Trophoblast cell (in vitro differentiated cells and primary cell): ENCODE measurements at regions not wholly inside any gene's neighbourhood (a gene's known extent, or its start where the extent isn't known, plus 50 kb on each side); places are given as distances from the start of the nearest gene placed in this dataset.
"Not testable (repeated sequence)": the region's sequence is repeated elsewhere in the genome, so short reads cannot be mapped to it uniquely, and the experiment has no call there.

Experiments used
- DNase-seq, 2 donors: peaks; one replicate each; pipeline ENCODE4 v3.0.0-alpha.2; 2016
- H2AFZ ChIP-seq: 2 replicates; pipeline ENCODE4 v1.6.1; 2013; ENCODE audit warnings: low read length, moderate library complexity, mild to moderate bottlenecking; ENCODE audit not compliant: insufficient read depth, poor library complexity
- H2AK5ac ChIP-seq: 2 replicates; pipeline ENCODE4 v1.6.1; 2013; ENCODE audit warnings: mild to moderate bottlenecking, low read length
- H2BK120ac ChIP-seq: 2 replicates; pipeline ENCODE4 v1.6.1; 2013; ENCODE audit warnings: low read length, mild to moderate bottlenecking, moderate library complexity; ENCODE audit not compliant: insufficient read depth, poor library complexity
- H2BK12ac ChIP-seq: 2 replicates; pipeline ENCODE4 v1.6.1; 2013; ENCODE audit warnings: mild to moderate bottlenecking, low read length, moderate library complexity
- H2BK5ac ChIP-seq: 2 replicates; pipeline ENCODE4 v1.6.1; 2013; ENCODE audit warnings: low read length, low read depth, moderate library complexity, mild to moderate bottlenecking; ENCODE audit not compliant: poor library complexity
- H3K14ac ChIP-seq: 2 replicates; pipeline ENCODE4 v1.6.1; 2013; ENCODE audit warnings: mild to moderate bottlenecking, low read length
- H3K18ac ChIP-seq: 2 replicates; pipeline ENCODE4 v1.6.1; 2013; ENCODE audit warnings: mild to moderate bottlenecking, low read length
- H3K23ac ChIP-seq: 2 replicates; pipeline ENCODE4 v1.6.1; 2013; ENCODE audit warnings: low read length
- H3K27ac ChIP-seq: 2 replicates; pipeline ENCODE4 v1.5.1; 2013; ENCODE audit warnings: low read depth, mild to moderate bottlenecking, inconsistent platforms, low read length, moderate library complexity
- H3K27me3 ChIP-seq: 2 replicates; pipeline ENCODE4 v1.6.1; 2013; ENCODE audit warnings: inconsistent platforms, mild to moderate bottlenecking, low read length, moderate library complexity; ENCODE audit not compliant: insufficient read depth
- H3K36me3 ChIP-seq, 2 experiments: 1 replicate in 1 of 2; 2 replicates in 1 of 2; pipeline ENCODE4 v1.6.1; 2013; ENCODE audit warnings: low read length in 2 of 2, mild to moderate bottlenecking in 2 of 2, moderate library complexity in 1 of 2; ENCODE audit not compliant: insufficient read depth in 2 of 2, control insufficient read depth in 1 of 2
- H3K4ac ChIP-seq: 2 replicates; pipeline ENCODE4 v1.6.1; 2013; ENCODE audit warnings: low read depth, mild to moderate bottlenecking, low read length, moderate library complexity
- H3K4me1 ChIP-seq, 2 experiments: 1 replicate in 1 of 2; 2 replicates in 1 of 2; pipeline ENCODE4 v1.6.1; 2013; ENCODE audit warnings: low read length in 2 of 2, mild to moderate bottlenecking in 2 of 2, moderate library complexity in 1 of 2; ENCODE audit not compliant: insufficient read depth in 2 of 2, control insufficient read depth in 1 of 2
- H3K4me2 ChIP-seq: 2 replicates; pipeline ENCODE4 v1.6.1; 2013; ENCODE audit warnings: inconsistent platforms, mild to moderate bottlenecking, low read length, moderate library complexity
- H3K4me3 ChIP-seq: 2 replicates; pipeline ENCODE4 v1.5.1; 2013; ENCODE audit warnings: mild to moderate bottlenecking, low read depth, low read length, inconsistent platforms
- H3K79me1 ChIP-seq: one replicate; pipeline ENCODE4 v1.6.1; 2013; ENCODE audit warnings: low read length
- H3K79me2 ChIP-seq: 2 replicates; pipeline ENCODE4 v1.6.1; 2013; ENCODE audit warnings: low read length, mild to moderate bottlenecking; ENCODE audit not compliant: control insufficient read depth, insufficient read depth, poor library complexity
- H3K9ac ChIP-seq: 2 replicates; pipeline ENCODE4 v1.6.1; 2013; ENCODE audit warnings: mild to moderate bottlenecking, low read length
- H3K9me3 ChIP-seq: 2 replicates; pipeline ENCODE4 v1.6.1; 2013; ENCODE audit warnings: low read depth, mild to moderate bottlenecking, control low read depth, inconsistent platforms, low read length; ENCODE audit not compliant: insufficient read depth
- H4K12ac ChIP-seq: 2 replicates; pipeline ENCODE4 v1.6.1; 2013; ENCODE audit warnings: low read depth, mild to moderate bottlenecking, low read length, moderate library complexity
- H4K8ac ChIP-seq: 2 replicates; pipeline ENCODE4 v1.6.1; 2013; ENCODE audit warnings: low read depth, mild to moderate bottlenecking, low read length, moderate library complexity
- H4K91ac ChIP-seq: one replicate; pipeline ENCODE4 v1.6.1; 2013; ENCODE audit warnings: low read depth, mild to moderate bottlenecking, low read length, moderate library complexity
- WGBS: extraction: QIAGEN DNeasy Blood & Tissue Kit; methylation state at CpG from one replicate; pipeline ENCODE4 v1.1.7; 2013; ENCODE audit warnings: missing lambda C conversion rate; ENCODE audit not compliant: insufficient read length, insufficient coverage; ENCODE audit errors: extremely low coverage; 5-methylcytosine and 5-hydroxymethylcytosine counted together

DNA sequence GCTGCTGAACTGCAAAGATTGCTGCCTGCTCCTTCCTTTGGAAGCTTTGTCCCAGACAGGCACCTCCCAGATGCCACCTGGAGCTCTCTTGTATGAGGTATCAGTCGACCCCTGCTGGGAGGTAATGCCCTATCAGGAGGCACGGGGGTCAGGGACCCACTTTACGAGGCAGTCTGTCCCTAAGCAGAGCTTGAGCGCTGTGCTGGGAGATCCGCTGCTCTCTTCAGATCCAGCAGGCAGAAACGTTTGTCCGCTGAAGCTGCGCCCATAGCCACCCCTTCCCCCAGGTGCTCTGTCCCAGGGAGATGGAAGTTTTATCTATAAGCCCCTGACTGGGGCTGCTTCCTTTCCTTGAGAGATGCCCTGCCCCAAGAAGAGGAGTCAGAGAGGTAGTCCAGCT lies 197.5 kb downstream of the NAF1 start:
- H3K27ac ChIP-seq, result no peak overlapping the region

GRCh38 chr4:162965978-162966377 lies 200.7 kb downstream of the NAF1 start:
- H2BK5ac ChIP-seq, H3K9ac ChIP-seq, DNase-seq, H4K12ac ChIP-seq, H2AK5ac ChIP-seq, H2BK12ac ChIP-seq, H3K27me3 ChIP-seq, H3K79me2 ChIP-seq, H3K18ac ChIP-seq, H3K36me3 ChIP-seq, H3K4me2 ChIP-seq, H3K4me3 ChIP-seq, H3K79me1 ChIP-seq, H3K23ac ChIP-seq, H4K91ac ChIP-seq, H3K27ac ChIP-seq, H2BK120ac ChIP-seq, H4K8ac ChIP-seq, H3K9me3 ChIP-seq, H3K14ac ChIP-seq, H2AFZ ChIP-seq, H3K4ac ChIP-seq, H3K4me1 ChIP-seq: not testable (repeated sequence)
- WGBS, result no CpG with 5 or more reads among the region's 4 CpGs

More for the DNA sequence above, 197.5 kb downstream of the NAF1 start:
- H3K4ac ChIP-seq, result no peak overlapping the region
- no peaks in the 10 kb centered on the region for H3K9me3 ChIP-seq
- no peak overlapping the region for H2AFZ ChIP-seq
- H2BK12ac ChIP-seq, result no peak overlapping the region
- no peak overlapping the region for H2AK5ac ChIP-seq
- no peak overlapping the region for H4K12ac ChIP-seq
- H3K23ac ChIP-seq, result no peak overlapping the region
- no peak overlapping the region for H3K4me3 ChIP-seq
- peaks cover 0 to 3% of the 10 kb centered on the region in 2 experiments for H3K4me1 ChIP-seq
- H3K79me1 ChIP-seq, result no peaks in the 10 kb centered on the region
- H3K27me3 ChIP-seq, result no peaks in the 10 kb centered on the region
- H3K79me2 ChIP-seq, result no peaks in the 10 kb centered on the region
- no peak overlapping the region for H3K18ac ChIP-seq
- no peaks in the 10 kb centered on the region for H3K36me3 ChIP-seq
- WGBS, result no CpG with 5 or more reads among the region's 8 CpGs
- no peak overlapping the region for H2BK5ac ChIP-seq
- H2BK120ac ChIP-seq, result no peak overlapping the region
- H3K9ac ChIP-seq, result no peak overlapping the region
- no peak overlapping the region for H4K8ac ChIP-seq
- no peak overlapping the region for H3K14ac ChIP-seq
- H3K4me2 ChIP-seq, result no peak overlapping the region
- DNase-seq, result no peak
- H4K91ac ChIP-seq, result no peak overlapping the region

- Histone ChIP-seq H3K4ac (no peak overlapping the region), H3K4me1 (no peaks in the 10 kb centered on the region), H3K18ac (no peak overlapping the region), H2BK5ac (no peak overlapping the region), H2AFZ (no peak overlapping the region), H3K36me3 (no peaks in the 10 kb centered on the region), H3K4me3 (no peak overlapping the region), H3K79me2 (no peaks in the 10 kb centered on the region), H3K79me1 (no peaks in the 10 kb centered on the region), H3K14ac (no peak overlapping the region), H4K12ac (no peak overlapping the region), H3K4me2 (no peak overlapping the region), H3K23ac (no peak overlapping the region), H3K9me3 (no peaks in the 10 kb centered on the region), H4K8ac (no peak overlapping the region), H2BK120ac (no peak overlapping the region), H2BK12ac (no peak overlapping the region), H2AK5ac (no peak overlapping the region), H3K27ac (no peak overlapping the region), H4K91ac (no peak overlapping the region), H3K27me3 (no peaks in the 10 kb centered on the region), H3K9ac (no peak overlapping the region)
- peak; percentile 8 to 26 for DNase-seq
- no CpG with 5 or more reads among the region's 2 CpGs for WGBS
Observed at GRCh38 chr4:162959046-162959445, 207.6 kb downstream of the NAF1 start.

GRCh38 chr4:162957521-162958143 lies 209.1 kb downstream of the NAF1 start:
- Histone ChIP-seq H2AK5ac (no peak overlapping the region), H3K79me2 (no peaks in the 10 kb centered on the region), H3K9me3 (no peaks in the 10 kb centered on the region), H3K4me2 (no peak overlapping the region), H3K4me1 (no peaks in the 10 kb centered on the region), H3K14ac (no peak overlapping the region), H4K8ac (no peak overlapping the region), H3K79me1 (no peaks in the 10 kb centered on the region), H4K12ac (no peak overlapping the region), H3K36me3 (no peaks in the 10 kb centered on the region), H3K27ac (no peak overlapping the region), H2BK120ac (no peak overlapping the region), H2BK5ac (no peak overlapping the region), H3K23ac (no peak overlapping the region), H4K91ac (no peak overlapping the region), H3K4me3 (no peak overlapping the region), H3K9ac (no peak overlapping the region), H2BK12ac (no peak overlapping the region), H3K27me3 (no peaks in the 10 kb centered on the region), H3K18ac (no peak overlapping the region), H2AFZ (no peak overlapping the region), H3K4ac (no peak overlapping the region)
- WGBS, result no CpG with 5 or more reads among the region's 3 CpGs
- DNase-seq, result no peak
